IMR-90 (cell line): ENCODE measurements at regions not wholly inside any gene's neighbourhood (a gene's known extent, or its start where the extent isn't known, plus 50 kb on each side); places are given as distances from the start of the nearest gene placed in this dataset.

Source experiments
- ATAC-seq: fragments of 200-7000 bp; cut with Tn5 transposase; 2 replicates; pipeline ENCODE4 v1.9.1; 2020; ENCODE audit warnings: low read depth, mild to moderate bottlenecking, moderate library complexity
- BruUV-seq: library from RNA; stranded (reverse); fragments of 400-500 nt; replicated peaks from 2 replicates; lab custom pipeline; 2021; lab: Mats Ljungman, UMichigan
- CTCF ChIA-PET: fragments of 300-600 bp; formaldehyde crosslinking; extraction: SDS; loops from one replicate; lab custom pipeline; 2021; ENCODE audit warnings: antibody characterized with exemption; lab: Yijun Ruan, JAX
- POLR2A ChIA-PET: fragments of 300-600 bp; sonication (Branson Sonifier 250); formaldehyde crosslinking; loops from one replicate; lab custom pipeline; 2022; ENCODE audit warnings: antibody characterized with exemption; ENCODE audit not compliant: unreplicated experiment; lab: Charles Lee
- DNase-seq: peaks from one replicate; pipeline ENCODE4 v3.0.0; 2013
- H2AFZ ChIP-seq: replicated peaks from 2 replicates; pipeline ENCODE3; 2013; ENCODE audit warnings: low read length, mild to moderate bottlenecking; ENCODE audit not compliant: poor library complexity
- H2AK5ac ChIP-seq: 2 replicates; pipeline ENCODE4 v1.6.1; 2013; ENCODE audit warnings: low read depth, low read length, inconsistent platforms
- H2AK9ac ChIP-seq: replicated peaks from 2 replicates; pipeline ENCODE3; 2013; ENCODE audit warnings: mild to moderate bottlenecking, low read depth, low read length, moderate library complexity; ENCODE audit not compliant: poor library complexity
- H2BK120ac ChIP-seq: 2 replicates; pipeline ENCODE4 v1.6.1; 2013; ENCODE audit warnings: low read depth, low read length, inconsistent platforms
- H2BK15ac ChIP-seq: 3 replicates; pipeline ENCODE4 v1.6.1; 2013; ENCODE audit warnings: low read depth, low read length, inconsistent platforms
- H2BK20ac ChIP-seq: 2 replicates; pipeline ENCODE4 v1.6.1; 2013; ENCODE audit warnings: low read depth, mild to moderate bottlenecking, inconsistent platforms, low read length, moderate library complexity
- H2BK5ac ChIP-seq: 2 replicates; pipeline ENCODE4 v1.6.1; 2013; ENCODE audit warnings: mild to moderate bottlenecking, low read depth, low read length, inconsistent platforms; ENCODE audit not compliant: poor library complexity, severe bottlenecking
- H3K14ac ChIP-seq: replicated peaks from 2 replicates; pipeline ENCODE4 v1.6.1; 2013; ENCODE audit warnings: low read depth, low read length, inconsistent platforms
- H3K18ac ChIP-seq: 2 replicates; pipeline ENCODE4 v1.6.1; 2013; ENCODE audit warnings: low read depth, low read length, control low read depth
- H3K23ac ChIP-seq: 2 replicates; pipeline ENCODE4 v1.6.1; 2013; ENCODE audit warnings: low read depth, low read length, inconsistent platforms
- H3K27ac ChIP-seq: 2 replicates; pipeline ENCODE4 v1.5.1; 2013; ENCODE audit warnings: mild to moderate bottlenecking, control low read depth, low read length; ENCODE audit not compliant: insufficient read depth
- H3K27me3 ChIP-seq: 2 replicates; pipeline ENCODE4 v1.6.1; 2013; ENCODE audit warnings: low read length; ENCODE audit not compliant: control insufficient read depth, insufficient read depth
- H3K36me3 ChIP-seq: 2 replicates; pipeline ENCODE4 v1.6.1; 2013; ENCODE audit warnings: low read length, mixed read lengths; ENCODE audit not compliant: control insufficient read depth, insufficient read depth
- H3K4ac ChIP-seq: 2 replicates; pipeline ENCODE4 v1.6.1; 2013; ENCODE audit warnings: low read depth, low read length, inconsistent platforms
- H3K4me1 ChIP-seq: 2 replicates; pipeline ENCODE4 v1.6.1; 2013; ENCODE audit warnings: low read length, mixed read lengths; ENCODE audit not compliant: control insufficient read depth, insufficient read depth
- H3K4me2 ChIP-seq: 2 replicates; pipeline ENCODE4 v1.6.1; 2013; ENCODE audit warnings: low read depth, mild to moderate bottlenecking, control low read depth, low read length, moderate library complexity
- H3K4me3 ChIP-seq: 2 replicates; pipeline ENCODE4 v1.5.1; 2013; ENCODE audit warnings: low read depth, mild to moderate bottlenecking, control low read depth, low read length, moderate library complexity; ENCODE audit not compliant: insufficient read depth
- H3K56ac ChIP-seq: 2 replicates; pipeline ENCODE4 v1.6.1; 2013; ENCODE audit warnings: low read length, inconsistent platforms; ENCODE audit not compliant: insufficient read depth; ENCODE audit errors: extremely low read depth
- H3K79me1 ChIP-seq, 2 experiments: 2 replicates each; pipeline ENCODE4 v1.6.1; 2013; ENCODE audit warnings: low read length in 2 of 2, inconsistent platforms in 1 of 2, low read depth in 1 of 2
- H3K9ac ChIP-seq: 2 replicates; pipeline ENCODE4 v1.6.1; 2013; ENCODE audit warnings: low read depth, low read length, control low read depth
- H3K9me1 ChIP-seq: 2 replicates; pipeline ENCODE4 v1.6.1; 2013; ENCODE audit warnings: low read length, inconsistent platforms; ENCODE audit not compliant: insufficient read depth
- H3K9me3 ChIP-seq: 2 replicates; pipeline ENCODE4 v1.6.1; 2013; ENCODE audit warnings: low read length; ENCODE audit not compliant: control insufficient read depth, insufficient read depth
- H4K20me1 ChIP-seq: 2 replicates; pipeline ENCODE4 v1.6.1; 2013; ENCODE audit warnings: low read length, inconsistent platforms; ENCODE audit not compliant: insufficient read depth
- H4K5ac ChIP-seq: 2 replicates; pipeline ENCODE4 v1.6.1; 2013; ENCODE audit warnings: mild to moderate bottlenecking, low read depth, low read length, control low read depth
- H4K8ac ChIP-seq, 2 experiments: 2 replicates each; pipeline ENCODE4 v1.6.1; 2013; ENCODE audit warnings: low read depth in 2 of 2, low read length in 2 of 2, control low read depth in 1 of 2, inconsistent platforms in 1 of 2
- H4K91ac ChIP-seq: 2 replicates; pipeline ENCODE4 v1.6.1; 2013; ENCODE audit warnings: low read depth, low read length, inconsistent platforms; ENCODE audit not compliant: insufficient read depth
- MAZ ChIP-seq: IDR thresholded peaks from 2 replicates; pipeline ENCODE4 v1.6.1; 2012; ENCODE audit warnings: low read depth, mild to moderate bottlenecking, low read length, improper control_type of control experiment, moderate library complexity, borderline replicate concordance
- RAD21 ChIP-seq: IDR thresholded peaks from 2 replicates; pipeline ENCODE4 v1.6.1; 2012; ENCODE audit warnings: low read length, improper control_type of control experiment
- RCOR1 ChIP-seq: IDR thresholded peaks from 2 replicates; pipeline ENCODE4 v1.6.1; 2012; ENCODE audit warnings: mild to moderate bottlenecking, low read length, improper control_type of control experiment; ENCODE audit not compliant: insufficient replicate concordance
- SMC3 ChIP-seq: fragments of 150-350 bp; IDR thresholded peaks from 2 replicates; pipeline ENCODE4 v1.6.1; 2016; ENCODE audit warnings: low read depth, mild to moderate bottlenecking, antibody characterized with exemption, low read length, moderate library complexity
- WGBS, 2 experiments: methylation state at CpG; one replicate each; pipeline versions ENCODE4 v1.1.5 to v1.1.7; 2013; ENCODE audit warnings: missing lambda C conversion rate in 2 of 2; ENCODE audit not compliant: insufficient read length in 1 of 2; ENCODE audit errors: extremely low coverage in 2 of 2; 5-methylcytosine and 5-hydroxymethylcytosine counted together
- dilution Hi-C: fragments of 300-500 bp; cut with HindIII; formaldehyde crosslinking; loops from one replicate; pipeline ENCODE4 v1.14.3; 2018; ENCODE audit warnings: low sequenced_read_pairs; ENCODE audit not compliant: unreplicated experiment
- in situ Hi-C: fragments of 300-500 bp; cut with MboI; formaldehyde crosslinking; loops from 3 replicates; pipeline ENCODE4 v1.14.3; 2019; ENCODE audit warnings: low sequenced_read_pairs, inconsistent platforms, mixed read lengths
- intact Hi-C: fragments of 100-400 bp; cut with micrococcal nuclease; formaldehyde crosslinking; loops from 2 replicates; pipeline ENCODE4 v1.10.0; 2022
- TF ChIP-seq, protein P1 (sequence below): conservative IDR thresholded peaks from 2 replicates; pipeline ENCODE4 v1.5.1; 2012; ENCODE audit warnings: mild to moderate bottlenecking, low read depth, low read length, improper control_type of control experiment

GRCh38 chr17:72560303-72561247 is 439.8 kb downstream of the SOX9 start:
- Histone ChIP-seq H2BK120ac (no peak overlapping the region), H2AFZ (peak overlapping the region; percentile 40), H4K8ac (no peak overlapping the region), H3K56ac (no peak overlapping the region), H3K4me2 (no peak overlapping the region), H3K79me1 (peaks cover 24 to 58% of the 10 kb centered on the region in 2 experiments), H3K4me1 (peaks cover 1% of the 10 kb centered on the region; the same call in 1 of the 2 replicates), H2BK5ac (no peak overlapping the region), H3K9ac (no peak overlapping the region), H3K9me1 (no peaks in the 10 kb centered on the region), H2BK15ac (0 out of 3 replicates have a peak overlapping the region, but pooled peaks have one; percentile 8), H2BK20ac (no peak overlapping the region), H3K27me3 (no peaks in the 10 kb centered on the region), H3K14ac (no peak overlapping the region), H2AK9ac (peak overlapping the region; percentile 81), H4K20me1 (peaks cover 19% of the 10 kb centered on the region), H3K4me3 (no peak overlapping the region), H3K27ac (no peak overlapping the region), H3K36me3 (no peaks in the 10 kb centered on the region), H2AK5ac (peak overlapping the region; percentile 40; the same call in 1 of the 2 replicates), H4K91ac (no peak overlapping the region), H3K23ac (no peak overlapping the region), H3K9me3 (no peaks in the 10 kb centered on the region), H4K5ac (no peak overlapping the region), H3K18ac (no peak overlapping the region), H3K4ac (no peak overlapping the region)
- ChIA-PET CTCF (interaction anchor here (0.5 to 2.5 kb wide), 14 partner anchors 12 to 671 kb away, joined by 3 to 22 read pairs (median 4); no protein-coding TSS in a partner anchor), POLR2A (no interaction called here)
- dilution Hi-C loops (no loop called here), in situ Hi-C loops (loop anchor here (10.0 to 25.0 kb wide), 2 partner anchors 427 to 624 kb away; no protein-coding TSS in a partner anchor), intact Hi-C loops (loop anchor here (1.0 to 5.0 kb wide), 5 partner anchors 156 to 672 kb away; a partner anchor contains a TSS)
- TF ChIP-seq, protein P1, sequence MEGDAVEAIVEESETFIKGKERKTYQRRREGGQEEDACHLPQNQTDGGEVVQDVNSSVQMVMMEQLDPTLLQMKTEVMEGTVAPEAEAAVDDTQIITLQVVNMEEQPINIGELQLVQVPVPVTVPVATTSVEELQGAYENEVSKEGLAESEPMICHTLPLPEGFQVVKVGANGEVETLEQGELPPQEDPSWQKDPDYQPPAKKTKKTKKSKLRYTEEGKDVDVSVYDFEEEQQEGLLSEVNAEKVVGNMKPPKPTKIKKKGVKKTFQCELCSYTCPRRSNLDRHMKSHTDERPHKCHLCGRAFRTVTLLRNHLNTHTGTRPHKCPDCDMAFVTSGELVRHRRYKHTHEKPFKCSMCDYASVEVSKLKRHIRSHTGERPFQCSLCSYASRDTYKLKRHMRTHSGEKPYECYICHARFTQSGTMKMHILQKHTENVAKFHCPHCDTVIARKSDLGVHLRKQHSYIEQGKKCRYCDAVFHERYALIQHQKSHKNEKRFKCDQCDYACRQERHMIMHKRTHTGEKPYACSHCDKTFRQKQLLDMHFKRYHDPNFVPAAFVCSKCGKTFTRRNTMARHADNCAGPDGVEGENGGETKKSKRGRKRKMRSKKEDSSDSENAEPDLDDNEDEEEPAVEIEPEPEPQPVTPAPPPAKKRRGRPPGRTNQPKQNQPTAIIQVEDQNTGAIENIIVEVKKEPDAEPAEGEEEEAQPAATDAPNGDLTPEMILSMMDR: peak; percentile 89
- no peak; the same call in 1 of the 2 replicates for TF ChIP-seq MAZ
- TF ChIP-seq SMC3: peak; percentile 74
- TF ChIP-seq RCOR1: no peak
- peak; percentile 94 for TF ChIP-seq RAD21
- BruUV-seq: no TSS peak
- WGBS, 2 experiments: 90% methylated on average over 2 of the region's 24 CpGs; no CpG with 5 or more reads in 1 of the 2 experiments
- DNase-seq (peak; percentile 56), ATAC-seq (peak; percentile 85)
